Endothelial cell of umbilical vein (primary cell): ENCODE measurements at regions not wholly inside any gene's neighbourhood (a gene's known extent, or its start where the extent isn't known, plus 50 kb on each side); places are given as distances from the start of the nearest gene placed in this dataset.

Experiments used
- BruUV-seq: library from RNA; stranded (reverse); fragments of 400-500 nt; replicated peaks from 2 replicates; lab custom pipeline; 2021; lab: Mats Ljungman, UMichigan
- CTCF ChIA-PET: fragments of 300-600, 350-600 bp; sonication (Branson Sonifier 250); formaldehyde crosslinking; loops from one replicate; lab custom pipeline; 2021; ENCODE audit warnings: antibody characterized with exemption, inconsistent platforms; lab: Charles Lee
- POLR2A ChIA-PET: fragments of 300-600, 350-600 bp; sonication (Branson Sonifier 250); formaldehyde crosslinking; loops from one replicate; lab custom pipeline; 2021; ENCODE audit warnings: antibody characterized with exemption, inconsistent platforms; lab: Charles Lee
- DNase-seq: peaks from one replicate; pipeline ENCODE4 v3.0.0-alpha.2; 2011; ENCODE audit warnings: low read depth, low spot score
- FAIRE-seq: peaks from 2 replicates; lab custom pipeline; 2011; peaks lifted over from hg19 to GRCh38; lab: Jason Lieb, UNC
- H2AFZ ChIP-seq: 2 replicates; pipeline ENCODE4 v1.6.0; 2012; ENCODE audit warnings: low read depth, low read length, control low read depth, inconsistent platforms
- H3K27ac ChIP-seq: 2 replicates; pipeline ENCODE4 v1.5.1; 2011; ENCODE audit warnings: low read depth, mild to moderate bottlenecking, control low read depth, low read length, moderate library complexity; ENCODE audit not compliant: insufficient read depth
- H3K27me3 ChIP-seq, 2 experiments: 2 replicates each; pipeline versions ENCODE4 v1.6.0 to v1.6.1; 2011; ENCODE audit warnings: low read length in 2 of 2, mixed read lengths in 1 of 2; ENCODE audit not compliant: control insufficient read depth in 2 of 2, insufficient read depth in 2 of 2
- H3K36me3 ChIP-seq, 2 experiments: 2 replicates in 1 of 2; 3 replicates in 1 of 2; pipeline ENCODE4 v1.5.1; 2011; ENCODE audit warnings: low read length in 2 of 2, mild to moderate bottlenecking in 1 of 2, moderate library complexity in 1 of 2; ENCODE audit not compliant: control insufficient read depth in 2 of 2, insufficient read depth in 2 of 2; ENCODE audit errors: extremely low read depth in 1 of 2
- H3K4me1 ChIP-seq: 3 replicates; pipeline ENCODE4 v1.5.1; 2011; ENCODE audit warnings: mild to moderate bottlenecking, low read length; ENCODE audit not compliant: control insufficient read depth, insufficient read depth; ENCODE audit errors: extremely low read depth
- H3K4me2 ChIP-seq: 2 replicates; pipeline ENCODE4 v1.6.1; 2011; ENCODE audit warnings: low read length, control low read depth, mixed read lengths; ENCODE audit not compliant: insufficient read depth
- H3K4me3 ChIP-seq, 3 experiments: fragments of 200-600 bp in 1 of 3; sonication (generic), shearing (Covaris generic) in 1 of 3; replicated peaks in 1 of 3; 2 replicates each; pipeline ENCODE4 v1.5.1; 2011 to 2016; ENCODE audit warnings: control low read depth in 3 of 3, low read length in 3 of 3, mild to moderate bottlenecking in 2 of 3, inconsistent platforms in 1 of 3, low read depth in 1 of 3, moderate library complexity in 1 of 3; ENCODE audit not compliant: insufficient read depth in 1 of 3
- H3K79me2 ChIP-seq: 2 replicates; pipeline ENCODE4 v1.6.0; 2012; ENCODE audit warnings: low read length, inconsistent platforms; ENCODE audit not compliant: control insufficient read depth, insufficient read depth
- H3K9ac ChIP-seq: replicated peaks from 2 replicates; pipeline ENCODE3; 2011; ENCODE audit warnings: low read length, control low read depth; ENCODE audit not compliant: insufficient read depth; ENCODE audit errors: extremely low read depth
- H3K9me1 ChIP-seq: replicated peaks from 3 replicates; pipeline ENCODE4 v1.6.0; 2011; ENCODE audit warnings: mild to moderate bottlenecking, low read length; ENCODE audit not compliant: control insufficient read depth, insufficient read depth; ENCODE audit errors: extremely low read depth
- H3K9me3 ChIP-seq: replicated peaks from 2 replicates; pipeline ENCODE4 v1.5.1; 2012; ENCODE audit warnings: low read length, inconsistent platforms; ENCODE audit not compliant: control insufficient read depth, insufficient read depth
- H4K20me1 ChIP-seq: replicated peaks from 2 replicates; pipeline ENCODE3; 2011; ENCODE audit warnings: mild to moderate bottlenecking, low read length; ENCODE audit not compliant: control insufficient read depth, insufficient read depth; ENCODE audit errors: extremely low read depth
- CTCF ChIP-seq, 2 donors: IDR thresholded peaks; 1 replicate in 1 of 2; 2 replicates in 1 of 2; pipeline ENCODE4 v1.5.1; 2011; ENCODE audit warnings: low read length in 2 of 2, mild to moderate bottlenecking in 2 of 2, moderate library complexity in 2 of 2, control low read depth in 1 of 2, inconsistent platforms in 1 of 2, low read depth in 1 of 2; ENCODE audit not compliant: insufficient read depth in 1 of 2; ENCODE audit errors: extremely low read depth in 1 of 2
- EZH2 ChIP-seq: IDR thresholded peaks from 2 replicates; pipeline ENCODE4 v1.6.1; 2012; ENCODE audit warnings: borderline replicate concordance, low read depth, mild to moderate bottlenecking, moderate library complexity, low read length, inconsistent platforms; ENCODE audit not compliant: severe bottlenecking
- FOS ChIP-seq: IDR thresholded peaks from 2 replicates; pipeline ENCODE4 v1.6.1; 2011; ENCODE audit warnings: mild to moderate bottlenecking, low read length, moderate library complexity, borderline replicate concordance; ENCODE audit not compliant: insufficient read depth
- GATA2 ChIP-seq: IDR thresholded peaks from 2 replicates; pipeline ENCODE4 v1.7.0; 2011; ENCODE audit warnings: low read depth, mild to moderate bottlenecking, moderate library complexity, mixed read lengths, low read length; ENCODE audit not compliant: insufficient read length, insufficient read depth
- JUN ChIP-seq: IDR thresholded peaks from 2 replicates; pipeline ENCODE4 v1.6.1; 2011; ENCODE audit warnings: borderline replicate concordance, low read depth; ENCODE audit not compliant: insufficient read length, insufficient read depth
- MYC ChIP-seq: IDR thresholded peaks from one replicate; pipeline ENCODE4 v1.6.1; 2011; ENCODE audit warnings: mild to moderate bottlenecking, low read depth, low read length
- POLR2A ChIP-seq: IDR thresholded peaks from 2 replicates; pipeline ENCODE4 v1.6.1; 2012; ENCODE audit warnings: low read depth, mild to moderate bottlenecking, control low read depth, low read length
- POLR2AphosphoS5 ChIP-seq: IDR thresholded peaks from 2 replicates; pipeline ENCODE4 v1.6.1; 2012; ENCODE audit warnings: low read depth, mild to moderate bottlenecking, control low read depth, low read length, moderate library complexity; ENCODE audit not compliant: insufficient read depth
- dilution Hi-C: fragments of 300-500 bp; cut with MboI; formaldehyde crosslinking; loops from one replicate; pipeline ENCODE4 v1.15.0; 2019; ENCODE audit warnings: low sequenced_read_pairs; ENCODE audit not compliant: extremely low pct_ligation_motif_present
- intact Hi-C: fragments of 100-400 bp; cut with micrococcal nuclease; formaldehyde crosslinking; loops from one replicate; pipeline ENCODE4 v1.10.0; 2022
- TF ChIP-seq, protein P1 (sequence below): IDR thresholded peaks from 2 replicates; pipeline ENCODE4 v1.6.1; 2011; ENCODE audit not compliant: insufficient read depth, insufficient read length

- CTCF ChIA-PET, result no interaction called here
- Histone ChIP-seq H3K9ac (no peak overlapping the region), H3K4me3 (no peak overlapping the region), H3K36me3 (no peaks in the 10 kb centered on the region), H3K9me3 (no peaks in the 10 kb centered on the region), H3K79me2 (no peaks in the 10 kb centered on the region), H3K27ac (no peak overlapping the region), H3K4me1 (no peaks in the 10 kb centered on the region), H3K27me3 (no peaks in the 10 kb centered on the region), H3K4me2 (no peak overlapping the region), H4K20me1 (no peaks in the 10 kb centered on the region), H3K9me1 (no peaks in the 10 kb centered on the region), H2AFZ (no peak overlapping the region)
- BruUV-seq, result no TSS peak
- no peak for TF ChIP-seq JUN
- TF ChIP-seq POLR2A, result no peak
- TF ChIP-seq CTCF (IDR thresholded peaks at IDR 0.05; ENCODE audit: extremely low read depth in 1 of 2, insufficient read depth in 1 of 2, low read depth in 1 of 2, low read length in 2 of 2), result no peak
- TF ChIP-seq MYC, result no peak
- no peak for TF ChIP-seq POLR2AphosphoS5
- no peak for TF ChIP-seq GATA2
- TF ChIP-seq FOS, result no peak
- TF ChIP-seq, protein P1, sequence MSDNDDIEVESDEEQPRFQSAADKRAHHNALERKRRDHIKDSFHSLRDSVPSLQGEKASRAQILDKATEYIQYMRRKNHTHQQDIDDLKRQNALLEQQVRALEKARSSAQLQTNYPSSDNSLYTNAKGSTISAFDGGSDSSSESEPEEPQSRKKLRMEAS, result no peak
- no peak for TF ChIP-seq EZH2
- FAIRE-seq (no peak), DNase-seq (no peak)
- POLR2A ChIA-PET, result no interaction called here
- intact Hi-C loops (no loop called here), dilution Hi-C loops (no loop called here)
These were observed 572.7 kb downstream of the AJAP1 start for GRCh38 chr1:5227114-5227513.
